ENCODE measurements at regions not wholly inside any gene's neighbourhood (a gene's known extent, or its start where the extent isn't known, plus 50 kb on each side); places are given as distances from the start of the nearest gene placed in this dataset.
A peak's percentile ranks its signal among the peaks of the same experiment; 100 is the strongest.

GRCh38 chr2:90069290-90069894 lies 1377.9 kb downstream of the RPIA start:
- H3K9me3 ChIP-seq (ENCODE audit: low read depth, low read length) = no peaks in the 10 kb centered on the region
- H3K4me2 ChIP-seq (ENCODE audit: insufficient read depth, low read length) = no peak overlapping the region
- no peak overlapping the region for H2AFZ ChIP-seq (ENCODE audit: low read length)
- no peaks in the 10 kb centered on the region for H3K27me3 ChIP-seq (ENCODE audit: insufficient read depth, low read length)
- no peaks in the 10 kb centered on the region for H3K79me2 ChIP-seq (ENCODE audit: insufficient read depth, low read length)
- DNase-seq (ENCODE audit: insufficient read length, low spot score, missing footprints) = peak; percentile 55
- H3K27ac ChIP-seq (ENCODE audit: low read depth, low read length) = no peak overlapping the region
- H4K20me1 ChIP-seq (ENCODE audit: insufficient read depth, low read length) = no peaks in the 10 kb centered on the region
- no peaks in the 10 kb centered on the region for H3K36me3 ChIP-seq (ENCODE audit: insufficient read depth, low read length)
- no peaks in the 10 kb centered on the region for H3K4me1 ChIP-seq (ENCODE audit: insufficient read depth, low read length)
- H3K4me3 ChIP-seq (ENCODE audit: insufficient read depth, low read length) = no peak overlapping the region
- TF ChIP-seq, protein P1, sequence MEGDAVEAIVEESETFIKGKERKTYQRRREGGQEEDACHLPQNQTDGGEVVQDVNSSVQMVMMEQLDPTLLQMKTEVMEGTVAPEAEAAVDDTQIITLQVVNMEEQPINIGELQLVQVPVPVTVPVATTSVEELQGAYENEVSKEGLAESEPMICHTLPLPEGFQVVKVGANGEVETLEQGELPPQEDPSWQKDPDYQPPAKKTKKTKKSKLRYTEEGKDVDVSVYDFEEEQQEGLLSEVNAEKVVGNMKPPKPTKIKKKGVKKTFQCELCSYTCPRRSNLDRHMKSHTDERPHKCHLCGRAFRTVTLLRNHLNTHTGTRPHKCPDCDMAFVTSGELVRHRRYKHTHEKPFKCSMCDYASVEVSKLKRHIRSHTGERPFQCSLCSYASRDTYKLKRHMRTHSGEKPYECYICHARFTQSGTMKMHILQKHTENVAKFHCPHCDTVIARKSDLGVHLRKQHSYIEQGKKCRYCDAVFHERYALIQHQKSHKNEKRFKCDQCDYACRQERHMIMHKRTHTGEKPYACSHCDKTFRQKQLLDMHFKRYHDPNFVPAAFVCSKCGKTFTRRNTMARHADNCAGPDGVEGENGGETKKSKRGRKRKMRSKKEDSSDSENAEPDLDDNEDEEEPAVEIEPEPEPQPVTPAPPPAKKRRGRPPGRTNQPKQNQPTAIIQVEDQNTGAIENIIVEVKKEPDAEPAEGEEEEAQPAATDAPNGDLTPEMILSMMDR (IDR thresholded peaks at IDR 0.05; ENCODE audit: extremely low read depth, low read depth, low read length) = peak; percentile 78

GRCh38 chr2:90076311-90076710 lies 1384.8 kb downstream of the RPIA start:
- Histone ChIP-seq H3K27ac (ENCODE audit: low read depth, low read length) (no peak overlapping the region), H3K4me1 (ENCODE audit: insufficient read depth, low read length) (no peaks in the 10 kb centered on the region), H3K9me3 (ENCODE audit: low read depth, low read length) (no peaks in the 10 kb centered on the region)

DNA sequence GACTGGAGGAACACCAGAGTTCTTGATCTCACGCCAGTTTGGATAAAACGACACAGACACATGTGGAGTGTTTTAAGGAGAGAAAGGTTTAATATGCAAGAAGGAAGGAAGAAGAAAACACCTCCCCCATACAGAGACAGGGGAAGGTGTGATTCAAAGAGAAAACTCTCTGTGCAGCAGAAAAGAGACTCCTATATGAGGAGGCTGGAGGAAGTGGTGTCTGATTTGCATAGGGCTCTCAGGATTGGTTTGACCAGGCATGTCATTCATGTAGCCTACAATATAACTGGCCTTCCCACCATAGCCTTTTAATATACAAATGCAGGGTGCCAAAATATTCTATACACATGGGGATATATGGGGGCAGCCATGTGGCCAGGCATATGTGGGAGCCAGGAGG lies 1386.5 kb downstream of the RPIA start:
- DNase-seq (ENCODE audit: insufficient read length, low spot score, missing footprints) = no peak
- TF ChIP-seq, protein P1 (IDR thresholded peaks at IDR 0.05; ENCODE audit: extremely low read depth, low read depth, low read length) = no peak
- Histone ChIP-seq H4K20me1 (ENCODE audit: insufficient read depth, low read length) (no peaks in the 10 kb centered on the region), H2AFZ (ENCODE audit: low read length) (no peak overlapping the region), H3K79me2 (ENCODE audit: insufficient read depth, low read length) (no peaks in the 10 kb centered on the region), H3K27ac (ENCODE audit: low read depth, low read length) (no peak overlapping the region), H3K4me2 (ENCODE audit: insufficient read depth, low read length) (no peak overlapping the region), H3K36me3 (ENCODE audit: insufficient read depth, low read length) (no peaks in the 10 kb centered on the region), H3K9me3 (ENCODE audit: low read depth, low read length) (no peaks in the 10 kb centered on the region), H3K4me3 (ENCODE audit: insufficient read depth, low read length) (no peak overlapping the region), H3K4me1 (ENCODE audit: insufficient read depth, low read length) (no peaks in the 10 kb centered on the region), H3K27me3 (ENCODE audit: insufficient read depth, low read length) (no peaks in the 10 kb centered on the region)

More at GRCh38 chr2:90076311-90076710, 1384.8 kb downstream of the RPIA start:
- no peak overlapping the region for H2AFZ ChIP-seq (ENCODE audit: low read length)
- DNase-seq (ENCODE audit: insufficient read length, low spot score, missing footprints) = no peak
- TF ChIP-seq, protein P1 (IDR thresholded peaks at IDR 0.05; ENCODE audit: extremely low read depth, low read depth, low read length) = no peak
- H3K79me2 ChIP-seq (ENCODE audit: insufficient read depth, low read length) = no peaks in the 10 kb centered on the region
- no peaks in the 10 kb centered on the region for H3K36me3 ChIP-seq (ENCODE audit: insufficient read depth, low read length)
- no peaks in the 10 kb centered on the region for H4K20me1 ChIP-seq (ENCODE audit: insufficient read depth, low read length)
- no peak overlapping the region for H3K4me3 ChIP-seq (ENCODE audit: insufficient read depth, low read length)
- H3K27me3 ChIP-seq (ENCODE audit: insufficient read depth, low read length) = no peaks in the 10 kb centered on the region
- H3K4me2 ChIP-seq (ENCODE audit: insufficient read depth, low read length) = no peak overlapping the region

DNA sequence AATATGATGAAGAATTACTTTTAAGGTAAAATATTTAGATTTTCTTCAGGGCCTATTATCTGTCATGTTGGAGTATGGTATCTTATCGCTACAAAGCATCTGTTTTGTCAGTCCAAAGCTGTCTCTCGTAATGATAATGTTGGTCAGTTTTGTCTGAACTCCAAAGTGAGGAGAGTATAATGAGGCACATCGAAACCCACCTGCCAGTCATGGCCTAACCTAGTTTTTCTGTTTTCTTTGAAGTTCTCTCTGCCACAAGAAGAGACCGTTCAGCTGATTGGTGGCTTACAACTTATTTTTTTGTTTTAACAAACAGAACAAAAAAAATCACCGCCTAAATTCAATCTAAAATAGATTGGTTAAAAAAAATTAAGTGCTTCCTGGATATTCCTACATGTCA lies 1387.9 kb downstream of the RPIA start:
- Histone ChIP-seq H3K79me2 (ENCODE audit: insufficient read depth, low read length) (no peaks in the 10 kb centered on the region), H3K9me3 (ENCODE audit: low read depth, low read length) (no peaks in the 10 kb centered on the region), H3K27ac (ENCODE audit: low read depth, low read length) (no peak overlapping the region), H3K4me2 (ENCODE audit: insufficient read depth, low read length) (no peak overlapping the region), H3K4me3 (ENCODE audit: insufficient read depth, low read length) (no peak overlapping the region), H3K36me3 (ENCODE audit: insufficient read depth, low read length) (no peaks in the 10 kb centered on the region), H4K20me1 (ENCODE audit: insufficient read depth, low read length) (no peaks in the 10 kb centered on the region), H2AFZ (ENCODE audit: low read length) (no peak overlapping the region), H3K4me1 (ENCODE audit: insufficient read depth, low read length) (no peaks in the 10 kb centered on the region), H3K27me3 (ENCODE audit: insufficient read depth, low read length) (no peaks in the 10 kb centered on the region)
- no peak for DNase-seq (ENCODE audit: insufficient read length, low spot score, missing footprints)
- TF ChIP-seq, protein P1 (IDR thresholded peaks at IDR 0.05; ENCODE audit: extremely low read depth, low read depth, low read length) = no peak

All from osteoblast (primary cell).